CD14-positive monocyte (primary cell): ENCODE measurements at regions not wholly inside any gene's neighbourhood (a gene's known extent, or its start where the extent isn't known, plus 50 kb on each side); places are given as distances from the start of the nearest gene placed in this dataset.

ENCODE experiments used
- DNase-seq, 3 donors: peaks; one replicate each; pipeline ENCODE4 v3.0.0-alpha.2; 2011 to 2022
- H2AFZ ChIP-seq: 2 replicates; pipeline ENCODE4 v1.6.0; 2012; ENCODE audit warnings: mild to moderate bottlenecking, low read depth, low read length, inconsistent platforms; ENCODE audit not compliant: insufficient read depth, poor library complexity, severe bottlenecking
- H3K27ac ChIP-seq, 2 donors: 1 replicate in 1 of 2; 2 replicates in 1 of 2; pipeline ENCODE4 v1.5.1; 2012 to 2013; ENCODE audit warnings: low read length in 2 of 2, control low read depth in 1 of 2, inconsistent platforms in 1 of 2, low read depth in 1 of 2, mild to moderate bottlenecking in 1 of 2
- H3K27me3 ChIP-seq, 2 donors: one replicate each; pipeline versions ENCODE4 v1.6.0 to v1.6.1; 2011 to 2013; ENCODE audit warnings: low read length in 2 of 2; ENCODE audit not compliant: control insufficient read depth in 2 of 2, insufficient read depth in 2 of 2
- H3K36me3 ChIP-seq, 2 donors: replicated peaks in 1 of 2; 1 replicate in 1 of 2; 2 replicates in 1 of 2; pipeline versions ENCODE4 v1.5.1 to v1.6.1; 2012 to 2013; ENCODE audit warnings: low read length in 2 of 2, control low read depth in 1 of 2, inconsistent platforms in 1 of 2, mild to moderate bottlenecking in 1 of 2; ENCODE audit not compliant: insufficient read depth in 2 of 2, control insufficient read depth in 1 of 2
- H3K4me1 ChIP-seq, 2 donors: 1 replicate in 1 of 2; 2 replicates in 1 of 2; pipeline versions ENCODE4 v1.5.1 to v1.6.1; 2012 to 2013; ENCODE audit warnings: low read length in 2 of 2, control low read depth in 1 of 2, inconsistent platforms in 1 of 2, mild to moderate bottlenecking in 1 of 2, moderate library complexity in 1 of 2; ENCODE audit not compliant: insufficient read depth in 2 of 2, control insufficient read depth in 1 of 2
- H3K4me2 ChIP-seq: replicated peaks from 2 replicates; pipeline ENCODE3; 2012; ENCODE audit warnings: low read length, moderate library complexity, mild to moderate bottlenecking; ENCODE audit not compliant: poor library complexity, severe bottlenecking; ENCODE audit errors: extremely low read depth
- H3K4me3 ChIP-seq, 3 experiments: fragments of 200-600 bp in 1 of 3; sonication (generic) in 1 of 3; replicated peaks in 1 of 3; 1 replicate in 2 of 3; 2 replicates in 1 of 3; pipeline ENCODE4 v1.5.1; 2011 to 2013; ENCODE audit warnings: low read length in 3 of 3, mild to moderate bottlenecking in 3 of 3, control low read depth in 2 of 3, low read depth in 2 of 3, inconsistent platforms in 1 of 3, moderate library complexity in 1 of 3
- H3K79me2 ChIP-seq: 2 replicates; pipeline ENCODE4 v1.6.0; 2012; ENCODE audit warnings: mild to moderate bottlenecking, control low read depth, inconsistent platforms, low read length, moderate library complexity; ENCODE audit not compliant: insufficient read depth
- H3K9ac ChIP-seq: 2 replicates; pipeline ENCODE4 v1.6.0; 2017; ENCODE audit warnings: low read length, mild to moderate bottlenecking; ENCODE audit not compliant: insufficient read depth, poor library complexity, severe bottlenecking
- H3K9me3 ChIP-seq, 2 donors: replicated peaks in 1 of 2; 1 replicate in 1 of 2; 2 replicates in 1 of 2; pipeline versions ENCODE4 v1.5.1 to v1.6.1; 2012 to 2013; ENCODE audit warnings: low read length in 2 of 2, control low read depth in 1 of 2; ENCODE audit not compliant: control insufficient read depth in 1 of 2, insufficient read depth in 1 of 2
- H4K20me1 ChIP-seq: 2 replicates; pipeline ENCODE4 v1.6.0; 2012; ENCODE audit warnings: mild to moderate bottlenecking, low read length, control low read depth, moderate library complexity; ENCODE audit not compliant: insufficient read depth
- H3K27ac Mint-ChIP-seq, 7 donors: one replicate each; pipeline ENCODE4 v1.8.0; 2020; ENCODE audit warnings: mild to moderate bottlenecking in 7 of 7, mixed read lengths in 7 of 7, moderate library complexity in 6 of 7, inconsistent platforms in 2 of 7
- H3K27me3 Mint-ChIP-seq, 3 donors: one replicate each; pipeline ENCODE4 v1.8.0; 2021 to 2022; ENCODE audit warnings: low read depth in 3 of 3, mild to moderate bottlenecking in 3 of 3, mixed read lengths in 3 of 3, moderate library complexity in 3 of 3, inconsistent platforms in 1 of 3
- H3K36me3 Mint-ChIP-seq, 2 donors: one replicate each; pipeline ENCODE4 v1.8.0; 2020; ENCODE audit warnings: mixed read lengths in 2 of 2, inconsistent platforms in 1 of 2, mild to moderate bottlenecking in 1 of 2
- H3K4me1 Mint-ChIP-seq: one replicate; pipeline ENCODE4 v1.8.0; 2020; ENCODE audit warnings: mild to moderate bottlenecking, mixed read lengths
- H3K4me3 Mint-ChIP-seq, 2 donors: one replicate each; pipeline ENCODE4 v1.8.0; 2020; ENCODE audit warnings: mild to moderate bottlenecking in 2 of 2, mixed read lengths in 2 of 2, moderate library complexity in 1 of 2
- H3K9me3 Mint-ChIP-seq, 7 donors: one replicate each; pipeline ENCODE4 v1.8.0; 2020 to 2022; ENCODE audit warnings: mixed read lengths in 7 of 7, mild to moderate bottlenecking in 6 of 7, moderate library complexity in 6 of 7, inconsistent platforms in 2 of 7
- WGBS: methylation state at CpG from one replicate; pipeline ENCODE4 v1.1.5; 2013; ENCODE audit warnings: missing lambda C conversion rate; ENCODE audit not compliant: insufficient coverage; 5-methylcytosine and 5-hydroxymethylcytosine counted together
- intact Hi-C, 2 donors: fragments of 100-400 bp; cut with micrococcal nuclease; formaldehyde crosslinking; loops; one replicate each; pipeline versions ENCODE4 v1.15.0 to v1.15.1; 2023
- TF ChIP-seq, protein P1 (sequence below): fragments of 200-600 bp; IDR thresholded peaks from one replicate; pipeline ENCODE4 v1.8.0; 2022; ENCODE audit warnings: antibody characterized with exemption, mild to moderate bottlenecking

DNA sequence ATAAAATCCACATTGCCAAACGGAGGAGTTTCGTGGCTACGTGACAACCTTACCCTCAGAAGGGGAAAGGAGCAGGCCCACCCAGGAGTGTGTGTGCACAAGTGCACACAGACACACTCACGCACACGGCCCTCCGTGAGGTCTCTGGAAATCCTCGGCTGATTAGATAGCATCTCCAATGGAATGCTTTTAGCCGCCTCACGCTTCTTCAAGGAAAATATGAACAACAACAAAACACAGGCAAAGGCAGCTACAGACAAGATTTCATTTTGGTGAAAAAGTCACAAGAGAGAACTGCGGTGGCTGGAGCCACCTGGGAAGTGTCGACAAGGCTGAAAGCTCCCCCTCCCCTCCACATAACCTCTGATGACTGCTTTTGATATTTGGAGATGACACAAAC is 391.8 kb upstream of the MKI67 start:
- no peak overlapping the region for H3K4me2 ChIP-seq
- H3K27me3 ChIP-seq = no peaks in the 10 kb centered on the region
- no peak for DNase-seq
- 95% methylated on average over 8 of the region's 11 CpGs for WGBS
- H2AFZ ChIP-seq = no peak overlapping the region
- Mint-ChIP-seq H3K36me3 (no peaks in the 10 kb centered on the region), H3K4me1 (no peaks in the 10 kb centered on the region), H3K27ac (no peak overlapping the region), H3K4me3 (no peak overlapping the region), H3K27me3 (peaks cover 1 to 8% (median 5%) of the 10 kb centered on the region in 3 donors), H3K9me3 (peaks cover 0 to 7% (median 3%) of the 10 kb centered on the region in 7 donors)
- intact Hi-C loops = no loop called here
- no peaks in the 10 kb centered on the region for H3K9me3 ChIP-seq
- H3K9ac ChIP-seq = no peak overlapping the region
- H3K27ac ChIP-seq = no peak overlapping the region
- H4K20me1 ChIP-seq = no peaks in the 10 kb centered on the region
- no peak overlapping the region for H3K4me3 ChIP-seq
- H3K4me1 ChIP-seq = no peaks in the 10 kb centered on the region
- no peaks in the 10 kb centered on the region for H3K79me2 ChIP-seq
- TF ChIP-seq, protein P1, sequence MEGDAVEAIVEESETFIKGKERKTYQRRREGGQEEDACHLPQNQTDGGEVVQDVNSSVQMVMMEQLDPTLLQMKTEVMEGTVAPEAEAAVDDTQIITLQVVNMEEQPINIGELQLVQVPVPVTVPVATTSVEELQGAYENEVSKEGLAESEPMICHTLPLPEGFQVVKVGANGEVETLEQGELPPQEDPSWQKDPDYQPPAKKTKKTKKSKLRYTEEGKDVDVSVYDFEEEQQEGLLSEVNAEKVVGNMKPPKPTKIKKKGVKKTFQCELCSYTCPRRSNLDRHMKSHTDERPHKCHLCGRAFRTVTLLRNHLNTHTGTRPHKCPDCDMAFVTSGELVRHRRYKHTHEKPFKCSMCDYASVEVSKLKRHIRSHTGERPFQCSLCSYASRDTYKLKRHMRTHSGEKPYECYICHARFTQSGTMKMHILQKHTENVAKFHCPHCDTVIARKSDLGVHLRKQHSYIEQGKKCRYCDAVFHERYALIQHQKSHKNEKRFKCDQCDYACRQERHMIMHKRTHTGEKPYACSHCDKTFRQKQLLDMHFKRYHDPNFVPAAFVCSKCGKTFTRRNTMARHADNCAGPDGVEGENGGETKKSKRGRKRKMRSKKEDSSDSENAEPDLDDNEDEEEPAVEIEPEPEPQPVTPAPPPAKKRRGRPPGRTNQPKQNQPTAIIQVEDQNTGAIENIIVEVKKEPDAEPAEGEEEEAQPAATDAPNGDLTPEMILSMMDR = no peak
- H3K36me3 ChIP-seq = no peaks in the 10 kb centered on the region

DNA sequence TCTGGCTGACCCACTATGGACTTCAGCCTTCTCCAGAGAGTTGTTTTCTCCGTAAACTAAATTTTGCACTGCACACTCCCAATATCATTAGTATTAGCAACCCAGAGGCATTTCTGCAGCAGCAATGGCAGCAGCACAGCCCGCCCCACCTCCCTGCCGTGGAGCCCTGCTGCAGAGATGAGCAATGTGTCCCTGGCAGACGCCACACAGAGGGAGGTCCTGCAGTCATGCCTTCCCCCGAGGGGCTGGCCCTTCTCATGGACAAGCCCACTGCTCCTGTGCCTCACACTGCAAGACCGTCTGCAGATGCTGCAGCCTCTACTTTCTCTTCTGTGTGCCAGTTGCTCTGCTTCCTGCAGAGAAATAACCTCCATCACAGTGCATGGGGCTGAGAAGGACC is 393.4 kb upstream of the MKI67 start:
- H3K27ac ChIP-seq = no peak overlapping the region
- TF ChIP-seq, protein P1 = no peak
- peaks cover 0 to 7% (median 2%) of the 10 kb centered on the region in 7 donors for H3K9me3 Mint-ChIP-seq
- H3K4me1 Mint-ChIP-seq = no peaks in the 10 kb centered on the region
- no peaks in the 10 kb centered on the region for H3K36me3 ChIP-seq
- H3K4me2 ChIP-seq = no peak overlapping the region
- intact Hi-C loops = no loop called here
- H4K20me1 ChIP-seq = no peaks in the 10 kb centered on the region
- no peak overlapping the region for H2AFZ ChIP-seq
- H3K9me3 ChIP-seq = no peaks in the 10 kb centered on the region
- H3K27me3 Mint-ChIP-seq = peaks cover 1 to 7% (median 5%) of the 10 kb centered on the region in 3 donors
- no peaks in the 10 kb centered on the region for H3K36me3 Mint-ChIP-seq
- H3K9ac ChIP-seq = no peak overlapping the region
- no peaks in the 10 kb centered on the region for H3K27me3 ChIP-seq
- no peaks in the 10 kb centered on the region for H3K79me2 ChIP-seq
- H3K4me3 Mint-ChIP-seq = no peak overlapping the region
- H3K27ac Mint-ChIP-seq = no peak overlapping the region
- WGBS = 84% methylated on average over 5 of the region's 6 CpGs
- no peaks in the 10 kb centered on the region for H3K4me1 ChIP-seq
- H3K4me3 ChIP-seq = no peak overlapping the region
- no peak for DNase-seq
